GM19452 (cell line): ENCODE measurements at regions not wholly inside any gene's neighbourhood (a gene's known extent, or its start where the extent isn't known, plus 50 kb on each side); places are given as distances from the start of the nearest gene placed in this dataset.

ENCODE experiments used
- ATAC-seq: cut with Tn5 transposase; IDR thresholded peaks from one replicate; pipeline ENCODE4 v1.9.1; 2021; ENCODE audit not compliant: unreplicated experiment

DNA sequence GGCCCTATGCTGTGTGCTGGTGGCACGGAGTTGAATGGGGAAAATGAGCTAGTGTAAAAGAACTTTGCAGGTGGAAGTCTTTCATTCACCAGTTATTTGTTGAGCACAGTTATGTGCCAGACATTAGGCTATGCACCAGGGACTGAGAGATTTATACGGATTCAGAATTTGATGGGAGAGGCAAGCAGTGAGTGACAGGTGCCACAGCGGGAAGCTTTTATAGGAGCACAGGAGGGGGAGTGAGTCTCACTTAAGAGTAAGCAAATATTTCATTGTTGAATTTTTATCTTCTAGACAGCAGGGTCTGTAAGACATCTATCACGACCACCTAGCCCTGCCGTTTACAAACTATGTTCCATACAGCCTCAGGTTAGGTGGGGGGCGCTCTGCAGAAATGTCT is 320.6 kb downstream of the SNAPC1 start:
- no peak for ATAC-seq

DNA sequence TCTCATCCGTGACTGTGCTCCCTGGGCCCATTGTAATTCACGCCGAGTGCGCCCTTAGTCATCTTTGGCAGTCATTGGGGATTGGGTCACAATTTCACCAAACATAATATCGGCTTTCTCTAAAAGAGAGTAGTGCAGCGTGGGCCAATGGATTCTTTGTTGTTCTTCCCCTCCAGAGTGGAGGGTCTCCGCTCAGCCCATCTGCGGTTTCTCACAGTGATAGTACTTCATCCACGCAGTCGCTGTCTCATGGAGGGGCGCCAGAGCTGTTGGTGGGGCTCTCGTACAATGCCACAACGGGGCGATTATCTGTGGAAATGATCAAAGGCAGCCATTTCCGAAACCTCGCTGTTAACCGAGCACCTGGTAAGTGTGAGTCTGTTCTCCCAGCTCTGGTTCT is 321.8 kb downstream of the SNAPC1 start:
- ATAC-seq: no peak

DNA sequence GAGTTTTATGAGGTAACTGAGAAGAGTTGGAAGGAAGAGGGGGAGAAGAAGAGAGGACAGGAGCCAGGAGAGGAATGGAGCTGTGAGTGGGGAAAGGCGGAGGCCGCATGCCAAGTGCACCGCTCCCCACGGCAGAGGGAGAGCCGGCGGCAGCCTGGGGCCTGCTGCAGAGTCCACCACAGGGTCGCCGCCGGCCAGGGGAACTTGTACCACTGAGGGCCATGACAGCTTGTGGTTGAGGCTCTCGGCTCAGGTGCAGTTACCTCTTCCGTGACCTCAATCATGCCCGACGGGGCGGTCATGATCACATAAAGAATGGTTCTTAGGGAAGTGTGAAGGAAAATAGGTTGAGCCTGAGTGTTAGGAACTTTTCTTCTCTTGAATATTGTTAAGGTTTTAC is 325.0 kb downstream of the SNAPC1 start:
- no peak for ATAC-seq

DNA sequence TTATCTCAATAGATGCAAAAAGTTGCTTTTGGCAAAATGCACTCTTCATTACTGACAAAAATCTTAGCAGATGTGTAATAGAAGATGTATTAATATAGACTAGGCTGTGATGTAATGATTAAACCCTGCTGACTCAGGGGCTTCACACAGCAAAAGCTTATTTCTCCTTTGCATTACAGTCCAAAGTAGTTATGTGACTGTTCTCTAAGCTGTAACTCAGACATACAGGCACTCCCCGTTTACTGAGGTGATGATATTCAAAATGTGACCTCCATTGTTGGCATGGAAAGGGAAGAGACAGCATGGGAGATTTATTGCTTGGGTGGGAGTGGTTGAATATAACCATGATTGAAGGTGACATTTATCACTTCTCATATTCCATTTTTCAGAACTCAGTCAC is 331.5 kb downstream of the SNAPC1 start:
- ATAC-seq: no peak

DNA sequence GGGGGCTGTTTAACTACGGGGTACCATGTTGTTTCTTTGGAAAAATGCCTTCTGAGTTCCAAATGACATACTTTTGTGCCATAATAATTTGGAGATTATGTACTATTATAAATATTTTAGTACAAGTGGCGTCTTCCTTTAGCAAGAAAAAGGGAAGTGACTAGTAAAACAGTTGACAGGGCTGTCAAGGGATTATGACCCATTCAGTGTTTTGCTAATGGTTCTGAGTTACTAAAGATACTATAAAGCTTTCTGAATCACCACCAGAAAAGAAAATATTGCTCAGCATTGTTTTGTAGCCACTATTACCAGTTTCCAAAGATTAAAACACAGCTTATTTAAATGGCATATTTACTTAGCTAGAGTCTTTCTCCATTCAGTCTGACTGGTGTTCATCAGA is 334.9 kb downstream of the SNAPC1 start:
- ATAC-seq: no peak

DNA sequence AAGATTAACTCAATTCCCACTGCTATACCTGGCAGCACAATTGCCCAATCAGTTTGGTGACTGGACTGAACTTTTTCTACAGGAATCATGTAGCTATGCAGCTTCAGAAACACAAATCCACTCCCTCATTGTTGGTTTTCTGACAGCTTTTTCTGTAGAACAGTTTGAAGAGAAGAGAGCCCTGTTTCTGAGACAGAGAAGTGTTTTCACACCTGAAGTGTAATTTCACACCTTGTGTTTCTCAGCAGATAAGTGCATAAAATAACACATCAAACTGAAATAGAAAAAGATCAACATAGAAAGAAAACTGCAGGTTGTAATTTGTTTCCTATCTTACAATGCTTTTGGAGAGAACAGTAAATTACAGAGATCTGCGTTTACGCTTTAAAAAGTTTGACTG is 335.6 kb downstream of the SNAPC1 start:
- ATAC-seq: no peak

DNA sequence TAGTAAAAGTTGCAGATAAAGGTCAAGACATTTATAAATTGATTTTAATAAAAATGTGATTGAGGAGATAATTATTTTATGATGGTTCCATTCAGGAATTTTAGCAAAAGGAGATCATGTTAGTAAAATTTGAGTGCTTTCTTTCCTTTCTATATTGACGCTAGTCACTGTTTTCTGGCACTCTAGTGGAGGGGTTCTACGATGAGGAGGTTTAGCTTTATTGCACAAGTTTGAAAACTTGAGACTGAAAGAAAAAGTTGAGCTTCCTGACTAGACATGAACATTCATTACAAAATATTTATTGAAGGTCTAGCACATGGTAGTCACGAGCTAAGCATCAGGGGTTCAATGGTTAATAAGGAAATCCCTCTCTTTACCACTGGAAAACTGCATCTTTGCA is 336.1 kb downstream of the SNAPC1 start:
- ATAC-seq: no peak

DNA sequence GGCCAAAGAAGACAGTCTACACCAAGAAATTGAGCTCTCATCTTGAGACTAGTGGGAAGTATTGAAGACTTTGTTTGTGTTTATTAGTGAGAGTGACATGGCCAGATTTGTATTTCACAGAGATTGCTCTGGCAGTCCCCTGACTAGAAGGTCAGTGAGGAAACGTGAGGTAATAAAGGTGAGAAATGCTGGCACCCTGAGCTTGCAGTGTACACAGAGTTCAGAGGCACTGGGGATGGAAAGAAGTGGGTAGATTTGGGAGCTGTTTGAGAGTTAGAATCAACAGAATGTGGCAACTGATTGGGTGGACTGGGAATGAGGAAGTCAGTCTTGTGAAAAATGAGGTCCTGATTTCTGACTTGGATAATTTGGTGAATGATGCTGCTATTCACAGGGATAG is 336.9 kb downstream of the SNAPC1 start:
- no peak for ATAC-seq

DNA sequence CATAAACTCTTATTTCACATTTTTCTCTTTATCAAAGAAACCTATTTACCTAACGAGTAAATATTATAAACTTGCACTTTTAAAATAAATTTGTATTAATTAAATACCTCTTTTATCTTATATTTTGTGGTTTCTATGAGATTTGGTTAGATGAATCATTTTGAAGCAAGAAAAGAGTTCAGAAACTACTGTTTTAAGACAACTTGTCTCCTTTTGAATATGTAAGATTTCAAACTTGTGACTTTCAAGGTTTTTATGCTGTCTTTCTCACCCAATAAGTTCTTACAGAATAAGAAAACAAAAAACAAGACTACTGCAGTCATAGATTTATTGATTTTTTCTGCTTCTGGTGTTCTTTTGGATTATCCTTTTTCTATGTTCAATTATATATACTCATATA is 339.0 kb downstream of the SNAPC1 start:
- no peak for ATAC-seq

DNA sequence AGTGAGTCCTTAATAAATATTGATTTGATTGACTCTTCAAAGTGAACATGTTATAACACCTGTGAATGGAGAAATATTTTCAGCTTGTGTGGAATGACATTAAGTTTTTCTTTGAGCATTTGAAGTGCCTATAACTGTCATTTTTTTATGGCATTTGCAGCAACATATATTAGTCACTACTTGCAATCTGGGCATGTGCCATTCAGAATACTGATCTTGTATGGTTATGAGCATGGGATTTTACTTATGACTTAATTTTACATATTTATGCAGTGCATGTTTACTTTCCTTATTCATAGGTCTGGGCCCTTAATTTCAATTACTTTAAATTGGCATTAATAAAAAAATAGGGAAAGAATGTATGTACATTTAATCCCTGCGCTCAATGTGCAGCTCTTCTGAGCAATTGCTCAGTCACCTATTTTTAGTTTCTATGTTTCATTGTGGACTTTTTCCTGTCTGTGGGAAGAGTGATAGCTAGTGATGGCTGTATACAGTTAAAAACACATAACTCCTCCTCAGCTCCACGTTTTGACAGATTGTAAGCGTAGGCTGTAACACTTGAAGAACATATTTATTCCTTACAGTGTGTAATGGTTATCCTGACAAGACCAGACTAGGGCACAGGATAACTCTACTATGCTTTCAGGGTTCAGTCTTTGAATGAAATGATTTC is 339.6 kb downstream of the SNAPC1 start:
- no peak for ATAC-seq

DNA sequence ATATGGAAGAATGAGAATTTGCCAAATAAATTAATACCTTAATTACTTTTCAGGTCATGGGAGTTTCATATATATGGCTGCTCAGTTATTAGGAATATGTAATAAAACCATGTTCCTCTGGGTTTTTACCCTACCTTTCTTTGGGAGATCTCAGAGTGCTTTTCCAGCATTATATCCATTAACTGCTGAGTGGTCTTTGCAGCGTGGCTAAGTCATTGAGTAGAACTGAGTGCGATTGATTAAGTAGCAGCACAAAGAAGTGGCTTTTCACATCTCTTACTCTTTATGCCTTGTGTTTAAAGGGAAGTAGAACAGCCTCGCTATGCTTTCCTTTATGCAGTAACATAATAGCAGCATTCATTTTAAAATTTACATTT is 340.1 kb downstream of the SNAPC1 start:
- no peak for ATAC-seq

DNA sequence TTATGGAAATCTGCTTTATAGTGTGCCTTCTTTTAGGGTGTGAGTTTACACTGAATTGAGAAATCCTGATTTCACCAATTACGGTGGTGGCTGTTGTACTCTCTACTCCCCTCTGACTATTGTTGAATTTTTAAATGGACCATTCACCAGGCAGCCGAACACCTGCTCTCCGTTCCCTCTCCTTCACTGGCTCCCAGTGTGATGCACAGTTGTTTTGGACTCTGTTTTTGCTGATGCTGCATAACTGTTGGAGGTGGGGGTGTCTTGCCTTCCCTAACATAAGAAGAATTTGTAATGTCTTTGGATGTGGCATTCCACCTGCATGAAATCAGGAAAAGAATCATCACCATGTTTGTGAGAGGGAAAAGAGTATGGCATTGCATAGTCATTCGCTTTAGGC is 341.2 kb downstream of the SNAPC1 start:
- no peak for ATAC-seq

DNA sequence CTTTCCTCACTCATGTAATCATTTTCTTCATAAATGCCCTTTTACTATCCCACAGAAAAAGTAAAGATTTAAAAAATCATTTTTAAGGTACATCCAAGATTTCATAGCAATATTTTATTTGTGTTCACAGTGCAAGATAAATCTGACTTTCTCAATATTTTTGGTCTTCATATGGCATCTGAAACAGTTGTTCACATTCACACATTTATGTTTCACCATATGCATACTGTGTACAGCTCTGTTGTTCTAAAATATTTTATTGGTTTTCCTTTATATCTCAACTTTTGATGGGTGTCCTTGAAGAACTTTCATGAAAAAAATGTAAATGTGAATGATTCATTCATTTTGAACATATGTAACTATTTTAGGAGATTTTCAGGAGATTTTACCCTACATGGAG is 348.7 kb downstream of the SNAPC1 start:
- no peak for ATAC-seq

DNA sequence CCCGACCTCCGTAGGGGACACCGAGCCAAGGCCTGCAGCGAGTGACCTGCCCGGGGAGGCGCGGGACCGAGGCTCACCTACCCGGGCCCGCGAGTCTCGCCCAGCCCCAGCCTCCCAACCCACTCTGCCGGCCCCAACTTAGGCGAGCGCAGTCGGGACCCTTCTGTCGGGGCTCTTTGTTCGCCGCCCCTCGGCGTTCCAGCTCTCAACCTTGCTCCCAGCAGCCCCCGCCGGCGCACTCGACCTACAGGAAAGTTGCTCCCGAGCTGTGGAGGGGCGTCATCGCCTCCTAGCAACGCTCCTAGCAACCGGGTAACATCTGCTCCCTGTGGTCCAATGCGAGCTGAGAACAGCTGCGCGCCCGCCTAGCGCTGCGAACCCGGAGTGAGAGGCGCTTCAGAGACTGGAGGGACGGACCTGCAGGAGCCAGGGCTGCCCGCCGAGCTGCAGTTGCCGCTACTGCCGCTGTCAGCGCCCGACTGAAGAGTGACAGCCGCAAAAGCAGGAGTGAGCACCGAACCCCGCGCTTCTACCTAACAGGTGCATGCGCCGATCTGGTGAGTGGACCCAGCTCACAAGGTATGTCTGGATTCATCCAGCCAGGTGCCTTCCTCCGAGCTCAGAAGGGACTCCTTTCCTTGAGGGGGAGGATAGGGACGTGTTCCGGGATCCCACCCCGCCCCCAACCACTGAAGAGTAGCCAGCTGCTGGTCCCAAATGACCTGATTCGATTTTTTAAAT is 355.0 kb downstream of the SNAPC1 start:
- ATAC-seq: peak; percentile 95

DNA sequence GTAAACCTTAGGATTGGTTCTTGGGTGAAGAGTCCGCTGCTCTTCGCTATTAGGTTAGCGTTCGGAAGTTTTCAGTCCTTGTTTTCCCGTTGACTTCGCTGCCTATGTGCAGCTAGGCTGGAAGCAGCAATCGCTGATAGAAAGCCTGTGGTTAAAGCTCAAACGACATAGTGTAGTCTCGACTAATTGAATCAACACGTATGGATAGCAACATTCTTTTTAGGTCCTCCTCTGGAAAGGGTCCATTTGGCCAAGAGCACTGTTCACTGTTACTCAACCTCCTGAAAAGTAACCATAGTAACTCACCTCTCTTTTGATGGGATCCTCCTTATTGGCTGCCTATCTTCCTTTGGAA is 355.5 kb downstream of the SNAPC1 start:
- no peak for ATAC-seq

DNA sequence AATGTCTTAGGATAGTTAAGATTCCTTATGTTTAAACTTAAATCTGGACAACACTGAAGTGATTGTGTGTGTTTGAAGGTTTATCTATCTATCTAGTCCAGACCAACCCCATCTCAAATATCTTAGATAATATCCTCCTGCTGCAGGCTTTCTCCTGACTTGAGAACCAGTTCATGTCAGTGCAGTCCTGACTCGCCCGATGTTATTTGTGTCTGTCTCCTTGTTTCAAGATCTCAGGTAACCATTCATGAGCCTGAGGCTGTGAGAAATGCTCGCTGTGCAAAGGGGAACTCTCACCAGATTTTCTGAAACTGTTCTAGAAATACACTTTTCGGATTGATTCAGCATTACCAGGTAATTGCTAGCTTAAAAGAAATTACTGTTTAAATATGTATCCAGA is 356.2 kb downstream of the SNAPC1 start:
- no peak for ATAC-seq

DNA sequence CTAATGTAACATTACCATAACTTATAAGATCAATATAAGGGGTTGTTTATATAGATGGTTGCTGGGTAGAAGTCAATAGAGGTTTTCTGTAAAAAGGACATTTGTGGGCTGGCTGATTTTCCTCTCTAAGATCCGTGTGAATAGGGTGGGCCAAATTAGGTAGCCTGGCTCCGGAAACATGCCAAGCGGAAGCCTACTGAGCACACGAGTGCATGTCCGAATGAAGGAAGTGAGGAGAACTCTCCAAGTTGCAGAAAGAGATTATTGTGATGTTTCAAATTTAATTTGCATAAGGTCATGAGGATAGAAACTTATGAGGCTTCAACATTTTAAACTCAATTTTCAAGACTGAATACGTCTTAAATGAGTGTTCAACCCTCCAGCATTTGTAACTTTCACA is 356.7 kb downstream of the SNAPC1 start:
- no peak for ATAC-seq

DNA sequence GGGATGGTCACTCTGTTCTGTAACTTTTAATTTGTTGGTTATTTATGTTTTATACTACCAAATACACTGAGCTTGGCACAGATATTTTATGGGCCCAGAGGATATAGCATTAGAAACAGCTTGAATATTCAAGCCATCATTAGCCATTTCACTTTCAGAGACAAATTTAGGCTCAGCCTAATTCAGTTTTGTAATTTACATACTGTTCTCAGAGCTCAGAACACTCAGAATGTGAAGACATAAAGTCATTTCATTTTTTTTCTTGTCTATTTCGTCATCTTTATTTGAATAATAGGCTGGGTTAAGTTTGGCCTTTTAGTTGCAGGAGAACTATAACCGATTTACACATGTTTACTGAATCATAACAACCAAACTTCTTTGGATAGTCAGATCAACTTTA is 361.7 kb downstream of the SNAPC1 start:
- ATAC-seq: no peak

DNA sequence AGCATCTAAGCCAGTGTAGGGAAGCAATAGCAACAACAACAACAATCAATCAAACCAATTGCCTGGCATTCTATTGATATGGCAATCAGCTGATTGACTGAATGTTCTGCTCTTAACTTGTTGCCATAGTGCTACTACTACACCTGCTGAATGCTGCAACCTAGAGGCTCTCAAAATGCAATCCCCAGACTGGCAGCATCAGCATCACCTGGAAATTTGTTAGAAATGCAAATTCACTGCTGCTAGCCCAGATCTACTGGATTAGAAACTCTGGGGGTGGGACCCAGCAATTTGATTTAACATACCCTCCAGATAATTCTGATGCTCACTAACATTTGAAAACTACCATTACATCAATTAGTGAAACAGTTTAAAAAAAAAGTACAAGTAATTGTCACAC is 363.6 kb downstream of the SNAPC1 start:
- ATAC-seq: no peak

DNA sequence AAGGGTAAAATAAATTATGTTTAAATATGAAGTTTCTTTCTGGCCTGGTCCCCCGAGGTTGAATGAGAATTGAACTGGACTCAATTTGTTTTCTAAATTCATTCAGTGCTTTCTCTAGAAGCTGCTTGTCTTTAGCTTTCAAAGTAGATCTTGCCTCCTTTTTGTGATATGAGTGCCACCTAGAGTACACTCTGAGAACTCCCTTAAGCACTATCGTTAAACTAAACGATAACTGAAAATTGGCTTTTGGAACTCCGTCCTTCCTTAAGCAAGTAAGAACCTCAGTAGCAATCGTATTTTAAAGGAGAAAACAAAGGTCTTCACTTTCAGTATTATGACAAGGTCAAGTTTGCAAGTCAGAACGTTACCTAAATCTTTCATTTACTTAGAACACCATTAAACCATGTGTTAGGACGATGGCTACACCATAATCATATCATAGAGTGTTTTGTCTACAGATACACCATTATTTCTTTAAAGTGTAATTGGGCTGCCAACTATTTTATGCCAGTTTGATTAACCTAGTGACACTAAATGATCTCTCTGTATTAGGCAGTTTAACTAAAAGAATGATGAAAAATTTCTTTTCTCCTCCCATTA is 364.8 kb downstream of the SNAPC1 start:
- no peak for ATAC-seq

DNA sequence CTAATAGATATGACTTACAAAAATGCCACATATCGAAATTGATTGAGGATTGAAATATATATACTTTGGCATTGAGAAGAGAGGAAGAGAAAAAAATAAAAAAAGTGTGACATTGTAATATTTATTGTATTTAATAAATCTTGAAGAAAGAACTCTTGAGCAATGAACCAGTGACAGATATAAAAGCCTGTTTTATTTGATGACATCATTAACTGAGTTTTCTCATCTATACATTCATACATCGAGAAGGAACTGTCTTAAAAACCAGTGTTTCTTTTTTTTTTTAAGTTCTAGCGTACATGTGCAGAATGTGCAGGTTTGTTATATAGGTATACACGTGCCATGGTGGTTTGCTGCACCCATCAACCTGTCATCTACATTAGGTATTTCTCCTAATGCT is 368.2 kb downstream of the SNAPC1 start:
- ATAC-seq: no peak

DNA sequence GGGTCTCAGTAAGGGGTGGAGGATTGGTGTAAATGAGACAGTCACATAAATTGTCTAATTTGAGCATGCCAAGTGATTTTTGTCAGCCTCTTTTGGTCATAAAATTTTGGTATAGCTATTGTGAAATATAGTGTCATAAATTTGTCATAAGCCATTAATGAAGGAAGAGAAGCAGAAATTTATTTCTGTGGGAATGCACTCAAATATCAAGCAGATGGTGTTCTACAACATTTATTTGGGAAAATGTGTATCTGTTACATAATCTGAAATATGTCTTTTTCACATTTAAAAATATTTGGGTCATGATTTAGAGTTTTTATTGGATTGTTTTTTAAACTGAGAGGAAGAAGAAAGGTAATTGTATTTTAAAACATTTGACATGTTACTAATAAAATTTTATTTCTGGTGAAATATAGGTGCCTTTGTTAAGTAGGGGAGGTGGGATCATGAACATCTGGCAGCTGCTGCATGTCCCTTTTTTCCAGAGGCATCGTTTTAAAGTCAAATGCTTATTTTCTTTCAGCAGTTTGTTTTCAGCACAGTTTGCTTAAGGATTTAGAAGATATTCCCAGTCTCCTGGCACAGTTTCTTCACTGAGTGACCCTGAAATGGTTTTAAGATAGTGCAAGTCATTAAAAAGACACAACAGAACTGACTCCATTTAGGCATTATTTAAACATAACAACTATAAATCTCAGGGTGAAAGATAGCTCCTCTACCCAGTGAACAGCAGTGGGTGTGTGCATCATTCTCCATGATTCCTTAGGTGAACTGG is 371.7 kb downstream of the SNAPC1 start:
- ATAC-seq: no peak
